NB4 (cell line): ENCODE measurements at regions not wholly inside any gene's neighbourhood (a gene's known extent, or its start where the extent isn't known, plus 50 kb on each side); places are given as distances from the start of the nearest gene placed in this dataset.
A peak's percentile ranks its signal among the peaks of the same experiment; 100 is the strongest.
"Not testable (repeated sequence)": the region's sequence is repeated elsewhere in the genome, so short reads cannot be mapped to it uniquely, and the experiment has no call there.

Experiments
- DNase-seq: peaks from one replicate; pipeline ENCODE4 v3.0.0; 2010; ENCODE audit warnings: low read depth
- H3K4me3 ChIP-seq: one replicate; pipeline ENCODE4 v1.5.1; 2011; ENCODE audit warnings: mild to moderate bottlenecking, low read depth, low read length, moderate library complexity
- CTCF ChIP-seq: IDR thresholded peaks from one replicate; pipeline ENCODE4 v1.5.1; 2012; ENCODE audit warnings: low read depth, low read length
- MAX ChIP-seq: IDR thresholded peaks from 2 replicates; pipeline ENCODE4 v1.6.1; 2011; ENCODE audit warnings: low read depth, low read length
- MYC ChIP-seq: IDR thresholded peaks from 2 replicates; pipeline ENCODE4 v1.6.1; 2011; ENCODE audit warnings: low read depth, low read length
- POLR2A ChIP-seq: IDR thresholded peaks from 2 replicates; pipeline ENCODE4 v1.6.1; 2011; ENCODE audit warnings: mild to moderate bottlenecking; ENCODE audit not compliant: insufficient read length; ENCODE audit errors: extremely low read depth

GRCh38 chr3:16697443-16698147 lies 92.4 kb upstream of the DAZL start:
- DNase-seq: peak; percentile 59
- H3K4me3 ChIP-seq: no peak overlapping the region
- TF ChIP-seq CTCF: no peak
- TF ChIP-seq MYC: no peak
- TF ChIP-seq POLR2A: no peak
- TF ChIP-seq MAX: no peak

GRCh38 chr3:16700651-16701050 lies 95.4 kb upstream of the DAZL start:
- TF ChIP-seq MAX (no peak), MYC (no peak), POLR2A (no peak)
- no peak for DNase-seq
- no peak overlapping the region for H3K4me3 ChIP-seq

GRCh38 chr3:16704941-16705340 lies 99.7 kb upstream of the DAZL start:
- TF ChIP-seq CTCF: no peak
- no peak for TF ChIP-seq MYC
- no peak for TF ChIP-seq MAX
- no peak for TF ChIP-seq POLR2A
- DNase-seq: peak; percentile 2
- H3K4me3 ChIP-seq: no peak overlapping the region

GRCh38 chr3:16707260-16707659 lies 102.0 kb upstream of the DAZL start:
- DNase-seq: no peak
- TF ChIP-seq MAX: no peak
- no peak for TF ChIP-seq MYC
- H3K4me3 ChIP-seq: no peak overlapping the region

- H3K4me3 ChIP-seq: no peak overlapping the region
- TF ChIP-seq CTCF: no peak
- no peak for DNase-seq
These were observed 103.1 kb upstream of the DAZL start for GRCh38 chr3:16708285-16708684.

- not testable (repeated sequence) for DNase-seq, H3K4me3 ChIP-seq
These were observed 106.5 kb upstream of the DAZL start for GRCh38 chr3:16711691-16712090.

GRCh38 chr3:16715281-16715680 lies 110.1 kb upstream of the DAZL start:
- no peak overlapping the region for H3K4me3 ChIP-seq
- TF ChIP-seq POLR2A: no peak
- TF ChIP-seq MYC: no peak
- no peak for TF ChIP-seq CTCF
- no peak for TF ChIP-seq MAX
- no peak for DNase-seq
